Activated CD4-positive, alpha-beta memory T cell treated with anti-CD3 and anti-CD28 coated beads for 36 hours (primary cell): ENCODE measurements at regions not wholly inside any gene's neighbourhood (a gene's known extent, or its start where the extent isn't known, plus 50 kb on each side); places are given as distances from the start of the nearest gene placed in this dataset.
A peak's percentile ranks its signal among the peaks of the same experiment; 100 is the strongest.
"Not testable (repeated sequence)": the region's sequence is repeated elsewhere in the genome, so short reads cannot be mapped to it uniquely, and the experiment has no call there.

Source experiments
- CTCF ChIA-PET: fragments of 350-600 bp; sonication (Branson Sonifier 250); formaldehyde crosslinking; loops from one replicate; lab custom pipeline; 2021; ENCODE audit warnings: antibody characterized with exemption, inconsistent platforms; lab: Charles Lee
- POLR2A ChIA-PET: fragments of 350-600 bp; sonication (Branson Sonifier 250); formaldehyde crosslinking; loops from one replicate; lab custom pipeline; 2021; ENCODE audit warnings: antibody characterized with exemption; lab: Charles Lee
- DNase-seq: peaks from one replicate; pipeline ENCODE4 v3.0.0-alpha.2; 2020
- H3K27ac Mint-ChIP-seq: one replicate; pipeline ENCODE4 v1.8.0; 2021; ENCODE audit warnings: mixed read lengths
- H3K27me3 Mint-ChIP-seq: one replicate; pipeline ENCODE4 v1.8.0; 2021; ENCODE audit warnings: mixed read lengths
- H3K36me3 Mint-ChIP-seq: one replicate; pipeline ENCODE4 v1.8.0; 2021; ENCODE audit warnings: mixed read lengths
- H3K4me1 Mint-ChIP-seq: one replicate; pipeline ENCODE4 v1.8.0; 2021; ENCODE audit warnings: low read depth, mixed read lengths
- H3K4me3 Mint-ChIP-seq: one replicate; pipeline ENCODE4 v1.8.0; 2021; ENCODE audit warnings: mild to moderate bottlenecking, mixed read lengths
- H3K9me3 Mint-ChIP-seq: one replicate; pipeline ENCODE4 v1.8.0; 2021; ENCODE audit warnings: mixed read lengths
- intact Hi-C: fragments of 100-400 bp; cut with micrococcal nuclease; formaldehyde crosslinking; loops from one replicate; pipeline ENCODE4 v1.15.1; 2023

- CTCF ChIA-PET, intact Hi-C loops, H3K27me3 Mint-ChIP-seq: not testable (repeated sequence)
Observed at GRCh38 chr1:148679050-148679786, 69.4 kb upstream of the NUDT4B start.

GRCh38 chr1:148679787-148680326 lies 68.7 kb upstream of the NUDT4B start:
- H3K27ac Mint-ChIP-seq, CTCF ChIA-PET, DNase-seq, H3K9me3 Mint-ChIP-seq, POLR2A ChIA-PET, intact Hi-C loops, H3K4me1 Mint-ChIP-seq, H3K27me3 Mint-ChIP-seq, H3K36me3 Mint-ChIP-seq: not testable (repeated sequence)
- H3K4me3 Mint-ChIP-seq: peak overlapping the region; percentile 75

More at GRCh38 chr1:148679050-148679786, 69.4 kb upstream of the NUDT4B start:
- POLR2A ChIA-PET, H3K27ac Mint-ChIP-seq, H3K9me3 Mint-ChIP-seq, H3K4me1 Mint-ChIP-seq, H3K36me3 Mint-ChIP-seq: not testable (repeated sequence)
- peak overlapping the region; percentile 75 for H3K4me3 Mint-ChIP-seq
- DNase-seq: peak; percentile 62

- H3K9me3 Mint-ChIP-seq, POLR2A ChIA-PET, H3K4me1 Mint-ChIP-seq, intact Hi-C loops, H3K27ac Mint-ChIP-seq, H3K36me3 Mint-ChIP-seq, DNase-seq, H3K4me3 Mint-ChIP-seq, H3K27me3 Mint-ChIP-seq, CTCF ChIA-PET: not testable (repeated sequence)
Observed at GRCh38 chr1:148686735-148687134, 61.8 kb upstream of the NUDT4B start.

- H3K4me3 Mint-ChIP-seq, intact Hi-C loops, POLR2A ChIA-PET, H3K27me3 Mint-ChIP-seq, DNase-seq, CTCF ChIA-PET, H3K36me3 Mint-ChIP-seq, H3K4me1 Mint-ChIP-seq, H3K27ac Mint-ChIP-seq, H3K9me3 Mint-ChIP-seq: not testable (repeated sequence)
Observed at GRCh38 chr1:148687376-148687775, 61.2 kb upstream of the NUDT4B start.
